HG03378 (cell line): ENCODE measurements at regions not wholly inside any gene's neighbourhood (a gene's known extent, or its start where the extent isn't known, plus 50 kb on each side); places are given as distances from the start of the nearest gene placed in this dataset.

Source experiments
- ATAC-seq: cut with Tn5 transposase; IDR thresholded peaks from one replicate; pipeline ENCODE4 v1.9.1; 2021; ENCODE audit warnings: mild to moderate bottlenecking, moderate library complexity; ENCODE audit not compliant: unreplicated experiment

DNA sequence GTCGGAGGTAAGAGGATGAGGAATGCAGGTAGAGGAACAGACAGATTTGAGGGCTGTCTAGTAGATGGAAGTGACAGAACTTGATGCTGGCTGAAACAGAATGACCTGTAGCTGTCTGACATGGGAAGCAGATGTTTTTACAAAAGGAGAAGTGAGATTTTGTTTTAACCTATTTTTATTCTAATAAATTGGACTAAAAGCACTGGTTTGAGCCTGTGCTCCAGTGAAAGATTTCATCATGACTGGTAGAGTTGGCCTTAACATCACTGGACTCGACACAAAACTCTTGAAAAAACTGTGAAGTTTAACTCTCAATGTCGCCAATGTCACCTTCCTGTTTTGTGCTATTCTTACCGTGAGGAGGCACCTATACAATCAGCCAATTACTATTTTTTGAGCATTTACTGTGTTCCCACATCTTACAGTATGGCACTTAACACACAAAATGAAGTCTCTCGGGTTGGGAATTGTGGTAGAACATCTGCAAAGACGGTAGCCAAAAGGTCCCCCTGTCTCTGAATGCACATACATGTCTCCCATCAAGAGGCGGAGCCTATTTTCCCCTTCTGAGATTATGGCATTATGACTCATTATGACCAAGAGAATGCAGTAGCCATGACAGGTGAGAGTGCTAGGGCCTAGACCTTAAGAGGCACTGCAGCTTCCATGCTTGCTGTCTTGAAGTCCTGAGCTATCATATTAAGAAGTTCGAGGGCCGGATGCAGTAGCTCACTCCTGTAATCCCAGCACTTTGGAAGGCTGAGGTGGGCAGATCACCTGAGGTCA is 93.2 kb downstream of the FOXF2 start:
- peak; percentile 69 for ATAC-seq

DNA sequence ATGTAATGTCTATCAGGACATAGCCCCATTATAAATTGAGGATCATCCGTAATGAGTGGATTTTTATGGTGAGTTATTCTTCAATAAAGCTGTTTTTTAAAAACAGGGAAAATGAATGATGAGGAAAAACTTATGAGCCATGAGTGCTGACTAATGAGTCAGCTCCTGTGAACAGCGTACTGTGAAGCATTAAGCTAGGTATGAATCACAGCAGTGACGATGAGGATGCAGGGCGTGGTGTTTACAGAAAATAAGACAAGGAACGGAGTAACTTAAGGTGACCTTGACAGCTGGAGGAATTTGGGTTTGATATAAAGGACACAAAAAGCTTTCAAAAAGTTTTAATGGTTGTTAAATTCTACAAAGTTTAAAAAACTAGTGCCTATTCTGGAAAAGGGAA is 96.3 kb downstream of the FOXF2 start:
- ATAC-seq = no peak

DNA sequence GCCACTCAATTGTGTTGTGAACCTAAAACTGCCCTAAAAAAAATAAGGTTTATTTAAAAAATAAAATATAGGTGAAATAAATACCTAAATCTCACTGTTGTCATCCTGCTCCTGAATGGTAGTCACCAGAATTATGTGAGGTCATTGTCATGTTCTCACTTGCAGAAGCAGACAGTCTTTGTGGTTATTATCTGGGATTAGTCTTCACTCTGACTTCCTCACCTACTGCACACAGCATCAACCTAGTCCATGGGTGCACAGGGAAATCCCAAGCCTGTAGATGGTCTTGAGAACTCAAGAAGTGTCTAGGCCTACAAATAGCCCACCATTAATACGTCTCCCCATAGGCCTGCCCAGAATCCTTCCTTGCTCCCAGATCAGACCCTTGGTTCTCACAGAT is 97.0 kb downstream of the FOXF2 start:
- no peak for ATAC-seq

DNA sequence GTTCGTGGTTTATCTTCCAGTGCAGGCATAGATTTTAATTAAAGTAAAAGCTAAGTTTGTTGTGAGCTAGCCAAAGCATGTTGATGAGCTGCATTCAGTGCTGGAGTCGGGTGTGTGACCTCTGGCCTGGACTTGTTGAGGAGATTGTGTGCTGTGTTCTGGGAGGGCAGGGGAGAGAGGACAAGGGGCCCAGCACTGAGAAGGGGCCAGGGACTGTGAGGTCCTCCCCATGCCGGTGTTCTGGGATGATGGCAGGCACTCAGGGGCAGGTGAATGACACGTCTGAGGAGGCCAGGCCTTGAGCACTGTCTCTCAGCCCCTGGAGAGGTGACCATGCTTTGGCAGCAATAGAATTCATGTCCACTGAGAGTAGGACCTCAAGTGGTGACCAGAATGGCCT is 97.9 kb downstream of the FOXF2 start:
- ATAC-seq = no peak

DNA sequence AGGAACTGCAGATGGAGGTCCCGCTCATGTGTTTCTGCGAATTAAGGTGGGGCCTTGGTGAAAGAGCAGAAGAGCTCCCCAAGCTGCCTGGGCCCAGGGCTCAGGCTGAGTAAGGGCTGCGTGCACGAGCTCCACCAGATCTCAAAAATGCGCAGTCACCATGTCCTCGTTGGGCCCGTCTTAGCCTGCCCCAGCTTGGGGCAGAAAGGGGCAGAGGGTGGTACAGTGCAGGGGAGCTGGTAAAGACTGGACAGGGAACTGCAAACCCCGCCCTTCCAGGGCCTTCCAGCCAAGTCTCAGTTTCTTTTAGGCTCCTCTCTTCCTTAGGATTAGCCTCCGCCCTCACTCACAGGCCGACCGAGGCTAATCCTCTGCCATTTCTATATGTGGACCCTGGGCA is 101.6 kb downstream of the FOXF2 start:
- ATAC-seq = no peak

DNA sequence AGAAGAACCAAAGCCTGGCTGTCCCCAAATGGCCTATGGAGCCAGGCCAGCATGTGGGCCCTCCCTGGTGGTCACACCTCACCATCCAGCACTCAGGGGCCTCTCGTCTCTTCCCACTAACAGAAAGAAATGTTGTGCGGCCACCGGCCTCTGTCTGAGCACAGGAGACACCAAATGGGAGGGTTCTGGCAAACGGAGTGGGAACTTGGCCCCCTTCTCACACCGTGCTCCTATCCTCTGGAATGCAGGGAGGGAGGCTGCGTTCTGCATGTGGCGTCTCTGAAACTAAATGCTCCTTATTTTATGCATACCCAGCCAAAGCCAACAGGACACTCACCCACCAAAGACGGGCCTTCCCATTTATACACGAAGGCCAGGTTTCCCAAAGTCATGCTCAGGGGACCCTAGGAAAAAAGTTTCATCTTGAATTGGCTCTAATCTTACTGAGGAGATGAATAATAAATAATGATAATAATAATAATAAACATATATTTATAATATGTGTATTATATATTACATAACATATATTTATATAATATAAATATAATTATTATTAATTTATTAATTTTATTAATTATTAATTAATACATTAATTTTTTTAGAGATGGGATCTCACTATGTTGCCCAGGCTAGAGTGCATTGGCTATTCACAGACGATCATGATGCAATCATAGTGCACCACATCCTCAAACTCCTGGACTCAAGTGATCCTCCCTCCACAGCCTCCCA is 102.4 kb downstream of the FOXF2 start:
- no peak for ATAC-seq

DNA sequence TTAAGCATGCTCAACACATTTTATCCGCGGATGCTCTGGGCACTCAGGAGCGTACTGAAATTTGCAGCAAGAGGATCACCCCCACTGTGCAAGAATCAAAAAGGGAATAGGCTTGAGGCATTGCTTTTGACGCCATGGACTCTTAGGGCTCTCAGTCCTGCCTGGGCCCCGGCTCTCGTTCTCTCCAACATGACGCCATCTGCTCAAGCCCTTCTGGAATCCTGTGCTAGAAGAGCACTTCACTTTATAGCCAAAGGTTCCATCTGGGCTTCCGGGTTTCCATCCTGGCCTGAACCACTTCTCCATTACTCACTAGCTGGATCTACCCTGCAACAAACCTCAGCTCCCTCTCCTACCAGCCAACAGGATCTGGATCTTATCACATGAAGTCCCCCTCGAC is 105.3 kb downstream of the FOXF2 start:
- no peak for ATAC-seq

DNA sequence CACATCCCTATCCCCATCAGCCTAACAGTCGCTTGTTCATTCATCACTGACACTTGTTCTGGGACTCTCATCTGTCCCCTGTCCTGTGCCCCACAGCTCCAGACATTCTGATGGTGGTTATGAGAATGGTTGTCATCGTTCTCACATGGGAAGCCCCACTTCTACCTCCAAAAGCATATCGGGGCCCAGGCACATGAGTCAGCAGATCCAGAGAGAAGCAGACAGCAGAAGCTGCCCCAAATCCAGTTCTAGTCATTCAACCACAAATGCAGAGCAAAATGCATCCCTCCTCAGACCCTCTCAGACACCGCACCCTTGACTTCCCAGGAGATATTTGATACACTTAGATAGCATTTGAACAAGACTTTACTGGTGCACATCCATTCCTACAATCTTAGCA is 106.0 kb downstream of the FOXF2 start:
- no peak for ATAC-seq

DNA sequence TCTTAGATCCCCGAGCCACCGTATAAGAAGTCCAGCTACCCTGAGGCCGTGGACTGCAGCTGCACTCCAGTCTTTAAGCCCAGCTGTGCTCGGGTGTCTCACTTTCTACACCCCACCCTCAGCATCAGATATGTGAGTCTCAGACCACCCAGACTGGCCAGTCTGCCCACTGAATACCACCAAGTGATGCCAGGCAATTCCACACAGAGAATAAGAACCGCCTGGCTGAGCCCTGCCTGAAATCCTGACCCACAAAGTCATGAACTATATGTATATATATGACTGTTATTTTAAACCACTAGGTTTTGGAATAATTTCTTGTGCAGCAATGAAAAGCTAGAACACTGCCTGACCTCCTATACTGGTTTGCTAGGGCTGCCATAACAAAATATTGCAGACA is 106.7 kb downstream of the FOXF2 start:
- ATAC-seq = no peak

DNA sequence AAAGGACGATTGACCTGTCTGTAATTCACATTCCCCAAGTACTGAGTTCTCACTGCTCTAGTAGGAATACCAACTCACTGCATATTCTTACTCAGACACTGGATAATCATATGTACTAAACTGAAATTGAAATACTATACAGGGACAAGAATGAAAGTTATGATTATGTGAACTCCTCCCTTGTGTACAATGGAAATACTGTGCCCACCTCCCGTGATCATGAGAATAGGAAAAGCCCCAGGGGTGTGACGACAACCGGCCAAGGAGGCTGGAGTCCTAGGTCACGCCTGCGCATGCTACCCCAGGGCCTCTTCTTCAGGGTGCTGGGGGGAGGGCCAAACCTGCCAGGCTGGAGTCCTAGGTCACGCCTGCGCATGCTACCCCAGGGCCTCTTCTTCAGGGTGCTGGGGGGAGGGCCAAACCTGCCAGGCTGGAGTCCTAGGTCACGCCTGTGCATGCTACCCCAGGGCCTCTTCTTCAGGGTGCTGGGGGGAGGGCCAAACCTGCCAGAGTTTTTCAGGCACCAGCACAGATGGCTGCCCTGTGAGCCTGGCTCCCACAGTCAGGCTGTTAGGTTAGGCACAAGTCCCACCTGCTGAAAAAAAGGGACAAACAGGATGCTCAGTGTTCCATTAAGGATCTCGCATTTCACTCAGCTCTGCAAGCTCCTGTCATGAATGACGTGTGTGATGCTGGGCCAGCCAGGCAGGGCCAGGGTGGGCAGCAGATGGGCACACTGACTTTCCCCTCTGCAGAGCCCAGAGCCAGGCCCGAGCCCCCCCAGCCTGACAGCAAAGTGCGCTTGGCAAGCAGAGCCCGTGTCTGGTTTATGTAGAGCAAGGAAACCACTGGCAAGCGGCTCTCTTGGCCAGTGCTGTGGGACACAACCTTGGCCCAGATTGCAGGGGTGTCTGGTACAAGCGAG is 107.7 kb downstream of the FOXF2 start:
- no peak for ATAC-seq

DNA sequence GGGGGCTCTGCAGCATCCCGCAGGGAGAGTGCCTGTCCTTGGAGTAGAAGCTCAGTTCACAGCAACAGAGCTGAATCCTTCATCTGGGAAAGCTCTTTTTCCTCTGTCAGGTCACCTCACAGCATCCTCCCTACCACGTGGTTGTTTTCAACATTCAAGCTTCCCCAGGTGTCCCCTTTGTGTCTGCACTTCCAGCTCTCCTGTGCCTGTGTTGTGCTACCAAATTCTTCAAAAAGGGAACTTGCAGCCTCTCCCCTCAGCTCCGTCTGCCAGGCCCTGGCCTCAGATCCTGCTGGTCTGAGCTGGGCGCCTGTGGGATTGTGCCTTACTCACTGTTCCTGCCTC is 108.4 kb downstream of the FOXF2 start:
- no peak for ATAC-seq

DNA sequence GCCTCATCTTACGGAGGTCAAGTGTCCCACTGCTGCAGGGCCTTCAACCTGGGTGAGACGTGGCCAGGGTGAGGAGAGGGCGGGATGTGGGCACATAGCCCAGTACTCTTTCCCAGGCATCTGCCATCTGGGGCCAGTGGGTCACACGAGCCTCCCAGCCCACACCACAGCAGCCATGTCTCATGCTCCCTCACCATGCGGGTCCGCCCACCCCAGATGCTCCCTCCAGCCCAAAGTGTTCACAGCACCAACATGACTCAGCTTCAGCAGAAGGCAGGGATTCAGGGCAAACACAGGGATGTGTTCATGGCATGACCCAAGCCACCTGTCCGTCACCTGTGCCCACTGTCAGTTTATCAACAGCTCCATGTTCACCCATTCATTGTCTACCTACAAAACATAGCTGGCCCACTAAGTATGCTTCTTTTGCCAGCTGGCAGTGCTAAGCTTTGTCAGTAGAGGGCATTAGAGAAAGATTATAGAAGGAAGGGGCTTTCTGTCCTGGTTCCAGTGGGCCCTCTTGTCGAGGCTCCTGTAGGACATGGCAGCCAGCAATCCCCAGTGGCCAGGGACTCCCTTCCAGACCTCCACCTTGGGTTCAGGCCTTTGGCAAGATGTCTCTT is 109.2 kb downstream of the FOXF2 start:
- ATAC-seq = no peak

DNA sequence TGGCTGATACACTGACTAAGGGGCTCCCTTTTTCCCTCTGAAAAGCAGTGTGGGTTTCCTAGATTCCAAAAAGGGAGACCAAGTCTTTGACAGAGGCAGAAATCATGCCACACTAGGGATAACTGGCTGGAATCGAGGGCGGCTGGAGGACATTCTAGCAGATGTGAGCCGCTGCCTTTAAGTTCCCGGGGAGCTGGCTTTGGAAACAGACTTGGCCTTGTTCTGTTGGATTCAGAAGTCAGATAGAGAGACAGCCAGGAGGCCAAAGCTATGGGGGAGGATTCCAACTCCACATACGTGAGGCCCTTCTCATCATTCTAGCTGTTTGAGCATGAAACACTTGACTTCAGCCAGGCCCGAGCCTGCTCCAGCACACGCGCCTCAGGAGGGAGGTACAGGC is 109.9 kb upstream of the FOXC1 start:
- no peak for ATAC-seq

DNA sequence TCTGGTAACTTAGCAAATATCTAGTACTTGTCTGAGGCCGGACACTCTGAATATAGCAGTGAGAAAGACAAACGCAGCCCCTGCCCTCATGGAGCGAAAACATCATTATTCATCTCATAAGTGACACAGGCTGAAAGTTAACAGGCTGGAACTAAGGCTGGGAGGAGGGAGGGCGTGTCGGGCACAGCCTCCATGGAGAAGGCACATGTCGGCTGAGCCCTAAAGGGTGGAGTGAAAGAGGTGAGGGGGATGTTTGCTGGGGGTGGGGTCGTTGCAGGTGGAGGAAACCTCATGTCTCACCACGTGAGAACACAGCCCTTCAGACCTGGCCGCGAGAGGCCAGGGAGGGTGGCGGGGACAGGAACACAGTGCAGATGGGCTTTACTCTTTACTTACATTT is 108.8 kb upstream of the FOXC1 start:
- no peak for ATAC-seq

DNA sequence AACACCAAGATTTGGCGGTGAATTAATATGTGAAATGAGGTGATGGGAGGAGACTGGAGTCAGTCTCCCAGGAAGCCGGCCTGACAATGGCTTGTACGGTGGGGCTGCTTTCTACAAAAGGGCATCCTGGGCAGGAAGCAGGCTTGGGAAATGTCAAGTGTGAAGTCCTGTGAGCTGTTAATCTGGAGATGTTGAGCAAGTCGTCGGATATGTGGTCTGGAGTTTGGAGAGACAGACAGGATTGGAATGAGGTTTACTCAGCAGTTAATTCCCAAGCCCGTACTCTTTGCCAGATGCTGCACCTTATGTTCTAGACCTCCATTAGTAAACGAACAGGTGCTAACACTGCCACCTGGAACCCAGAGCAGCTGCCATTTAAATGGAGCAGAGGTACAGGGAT is 107.7 kb upstream of the FOXC1 start:
- no peak for ATAC-seq

DNA sequence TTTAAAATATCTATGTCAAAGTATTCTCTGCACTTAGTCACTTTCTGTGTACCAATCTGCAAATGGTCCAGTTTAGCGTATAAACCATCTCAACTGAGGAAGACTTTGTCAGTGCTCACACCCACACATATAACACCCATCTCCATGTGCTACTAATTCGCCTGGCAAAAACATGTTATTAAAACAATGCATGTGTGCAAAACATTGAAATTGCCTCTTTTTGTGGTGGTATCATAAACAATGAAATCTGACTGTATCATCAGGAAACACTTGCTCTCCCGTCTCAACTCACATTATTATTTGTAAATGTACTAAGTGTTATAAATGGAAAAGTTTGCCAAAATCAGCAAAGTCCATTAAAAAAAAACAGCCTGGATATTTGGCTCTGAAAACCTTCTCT is 105.9 kb upstream of the FOXC1 start:
- no peak for ATAC-seq

DNA sequence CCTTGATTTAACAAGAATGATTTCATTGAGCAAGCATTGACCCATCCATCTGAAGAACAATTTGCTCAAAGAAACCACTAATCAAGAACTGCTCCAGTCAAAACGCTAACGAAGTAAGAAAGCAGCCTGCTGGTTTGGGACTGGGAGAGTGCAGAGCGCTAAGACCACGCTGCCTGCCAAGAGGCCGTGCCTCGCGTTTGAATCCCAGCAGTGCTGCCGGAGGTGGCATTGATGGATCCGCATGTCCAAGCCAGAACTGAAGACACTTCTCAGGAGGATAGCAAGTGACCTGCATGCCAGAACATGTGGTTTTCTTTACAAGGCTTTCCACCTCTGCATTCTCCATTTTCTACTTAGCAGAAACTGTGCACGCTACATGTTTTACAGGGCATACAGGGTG is 105.2 kb upstream of the FOXC1 start:
- ATAC-seq = no peak

DNA sequence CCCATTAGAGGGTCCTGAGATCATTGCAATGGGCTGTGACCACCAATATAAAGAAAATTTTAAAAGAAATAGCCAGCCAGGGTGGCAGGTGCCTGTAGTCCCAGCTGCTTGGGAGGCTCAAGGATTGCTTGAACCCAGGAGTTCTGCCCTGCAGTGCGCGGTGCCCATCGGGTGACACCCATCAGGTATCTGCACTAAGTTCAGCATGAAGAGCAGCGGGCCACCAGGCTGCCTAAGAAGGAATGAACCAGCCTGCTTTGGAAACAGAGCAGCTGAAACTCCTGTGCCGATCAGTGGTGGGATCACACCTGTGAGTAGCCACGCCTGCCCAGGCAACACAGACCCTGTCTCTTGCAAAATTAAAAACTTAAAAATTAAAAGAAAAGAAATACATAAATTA is 102.5 kb upstream of the FOXC1 start:
- ATAC-seq = no peak

DNA sequence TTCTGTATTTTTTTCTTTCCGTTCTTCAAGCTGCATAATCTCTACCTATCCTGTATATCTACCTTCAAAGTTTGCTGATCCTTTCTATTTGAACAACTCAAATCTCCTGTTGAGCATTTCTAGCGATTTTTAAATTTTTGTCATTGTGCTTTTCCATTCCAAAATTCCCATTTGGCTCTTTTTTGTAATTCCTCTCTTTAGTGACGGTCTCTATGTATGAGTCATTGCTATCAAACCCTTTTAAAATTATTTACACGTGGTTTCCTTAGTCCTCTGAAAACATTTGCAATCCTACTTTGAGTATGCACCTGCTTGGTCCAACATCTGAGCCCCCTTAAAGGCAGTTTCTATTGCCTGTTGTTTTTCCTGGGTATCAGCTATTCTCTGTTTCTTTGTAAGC is 100.5 kb upstream of the FOXC1 start:
- no peak for ATAC-seq

DNA sequence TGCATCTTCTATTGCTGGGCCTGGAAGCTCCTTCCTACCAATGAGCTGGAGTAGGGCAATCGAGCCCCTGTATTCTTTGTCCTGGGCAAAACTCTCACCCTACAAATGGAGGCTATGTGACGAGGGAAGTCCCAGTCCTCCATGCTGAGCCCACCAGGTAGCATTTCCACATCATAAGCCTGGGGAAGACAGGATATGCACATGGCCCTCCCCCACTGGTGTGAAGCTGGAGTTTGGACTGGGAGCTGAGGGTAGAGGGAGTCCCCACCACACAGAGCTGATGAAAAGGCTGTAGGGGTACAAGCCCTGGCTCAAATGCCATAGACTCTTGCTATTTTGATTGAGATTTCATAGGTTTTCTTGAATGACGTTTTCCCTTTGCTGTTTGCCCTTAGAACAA is 99.5 kb upstream of the FOXC1 start:
- ATAC-seq = no peak

DNA sequence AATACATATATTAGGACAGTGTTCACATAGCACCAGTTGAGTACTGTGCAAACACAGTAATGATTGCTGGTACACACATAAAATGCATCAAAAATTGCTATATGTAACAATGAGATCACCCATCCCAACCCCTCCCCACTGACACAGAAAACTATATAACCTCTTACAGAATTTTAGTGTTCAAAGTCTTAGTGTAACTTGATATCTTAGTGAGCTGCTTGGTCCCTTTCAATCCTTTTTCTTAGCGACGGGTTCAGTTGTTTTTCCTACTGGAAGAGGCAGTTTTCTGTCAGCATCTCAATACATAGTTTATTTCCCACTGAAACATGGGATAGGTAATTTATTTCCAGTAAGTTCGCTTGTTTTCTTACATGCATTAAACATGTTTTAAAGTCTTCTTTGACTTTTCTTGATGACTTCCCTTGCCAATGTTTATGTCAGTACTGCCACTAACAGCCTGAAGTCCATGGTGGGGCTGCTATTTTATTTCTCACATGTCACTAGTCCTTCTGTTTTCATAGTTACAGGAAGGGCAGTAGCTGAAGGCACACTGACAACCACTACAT is 96.4 kb upstream of the FOXC1 start:
- ATAC-seq = no peak
